ENCODE measurements at regions not wholly inside any gene's neighbourhood (a gene's known extent, or its start where the extent isn't known, plus 50 kb on each side); places are given as distances from the start of the nearest gene placed in this dataset.
"Not testable (repeated sequence)": the region's sequence is repeated elsewhere in the genome, so short reads cannot be mapped to it uniquely, and the experiment has no call there.

DNA sequence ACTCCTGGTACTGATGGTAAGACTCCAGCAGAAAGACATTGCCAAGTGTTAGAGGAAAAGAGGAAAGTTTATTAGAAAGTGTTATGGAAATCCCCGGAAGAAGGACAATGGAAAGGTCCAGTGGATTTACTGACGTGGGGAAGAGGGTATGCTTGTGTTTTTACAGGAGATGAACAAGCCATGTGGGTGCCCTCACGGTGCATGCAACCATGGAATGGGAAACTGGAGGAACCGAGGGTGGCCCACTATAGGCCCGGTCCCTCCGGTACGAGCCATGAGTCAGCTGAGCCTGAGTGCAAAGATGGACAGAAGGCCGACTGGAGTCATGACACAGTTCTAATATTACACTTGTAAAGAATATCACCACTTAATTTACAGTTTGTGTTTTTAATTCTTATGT, 123.3 kb upstream of the ZCCHC13 start:
- no peak for DNase-seq (ENCODE audit: low read depth in 2 of 2)

DNA sequence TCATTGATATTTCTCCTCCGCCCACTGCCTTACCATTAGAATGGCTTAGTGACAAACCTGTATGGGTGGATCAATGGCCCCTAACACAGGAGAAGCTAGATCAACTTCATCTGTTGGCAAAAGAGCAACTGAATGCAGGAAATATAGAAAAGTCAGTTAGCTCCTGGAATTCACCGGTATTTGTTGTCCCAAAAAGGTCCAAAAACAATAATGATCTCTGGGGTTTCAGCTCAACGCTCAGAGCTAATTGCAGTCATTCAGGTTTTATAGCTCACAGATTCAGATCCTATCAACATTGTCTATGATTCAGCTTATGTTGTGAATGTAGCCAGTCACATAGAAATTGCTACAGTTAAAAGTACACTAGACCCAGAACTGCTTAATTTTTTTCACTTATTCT, 124.0 kb upstream of the ZCCHC13 start:
- DNase-seq (ENCODE audit: low read depth in 2 of 2), result no peak

DNA sequence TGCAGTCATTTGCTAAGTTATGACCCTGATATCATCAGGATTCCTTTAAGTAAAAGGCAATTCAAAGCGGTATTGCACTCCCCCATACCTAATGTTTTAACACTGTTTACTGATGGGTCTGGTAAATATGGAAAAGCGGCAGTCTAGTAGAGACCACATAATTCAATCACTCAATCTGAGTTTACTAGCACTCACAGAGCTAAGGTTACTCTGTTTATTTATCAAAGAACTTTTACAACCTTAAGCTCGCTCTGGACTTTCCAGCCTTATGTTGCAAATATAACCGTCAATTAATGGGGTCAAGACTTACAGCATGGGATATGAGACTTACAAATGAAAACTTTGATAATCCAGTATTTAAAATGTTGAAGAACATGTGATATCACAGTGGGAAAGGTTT, 124.5 kb upstream of the ZCCHC13 start:
- no peak for DNase-seq (ENCODE audit: low read depth in 2 of 2)

DNA sequence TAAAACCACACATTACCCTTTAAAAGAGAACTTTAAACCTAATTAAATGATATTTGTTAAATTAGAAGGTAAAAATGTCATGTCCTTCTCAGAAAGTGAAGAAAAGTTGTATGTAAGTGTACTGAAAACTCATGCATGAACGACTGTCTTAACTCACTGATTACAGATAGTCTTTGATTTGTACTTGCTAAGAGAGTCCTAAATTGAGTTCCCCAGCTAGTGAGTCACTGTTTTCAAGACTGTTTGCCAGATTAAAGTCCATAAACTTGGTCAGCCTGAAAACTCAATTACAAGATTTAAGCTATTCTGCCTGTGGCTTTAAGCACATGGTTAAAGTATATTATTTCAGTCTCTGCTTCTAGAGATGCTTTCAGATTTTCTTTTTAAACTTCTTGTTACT, 124.9 kb upstream of the ZCCHC13 start:
- no peak for DNase-seq (ENCODE audit: low read depth in 2 of 2)

DNA sequence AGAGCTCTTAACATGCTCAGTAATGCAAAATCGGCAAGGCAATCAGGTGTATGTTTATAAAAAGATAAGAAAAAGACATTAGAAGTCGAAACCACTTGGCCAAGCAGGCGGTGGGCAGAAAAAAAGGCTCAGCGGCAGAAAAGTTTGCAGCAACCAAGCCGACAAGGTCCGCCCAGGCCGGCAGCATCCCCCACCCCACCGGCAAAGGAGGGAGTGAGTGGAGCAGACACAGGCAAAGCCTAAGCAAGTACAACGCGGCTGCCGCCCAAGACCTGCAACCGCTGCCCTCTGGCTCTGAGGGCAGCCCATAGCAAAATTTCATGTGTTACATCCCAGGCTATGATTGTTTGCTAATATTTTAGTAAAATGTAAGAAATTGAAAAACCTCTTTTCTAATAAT, 125.4 kb upstream of the ZCCHC13 start:
- no peak for DNase-seq (ENCODE audit: low read depth in 2 of 2)

DNA sequence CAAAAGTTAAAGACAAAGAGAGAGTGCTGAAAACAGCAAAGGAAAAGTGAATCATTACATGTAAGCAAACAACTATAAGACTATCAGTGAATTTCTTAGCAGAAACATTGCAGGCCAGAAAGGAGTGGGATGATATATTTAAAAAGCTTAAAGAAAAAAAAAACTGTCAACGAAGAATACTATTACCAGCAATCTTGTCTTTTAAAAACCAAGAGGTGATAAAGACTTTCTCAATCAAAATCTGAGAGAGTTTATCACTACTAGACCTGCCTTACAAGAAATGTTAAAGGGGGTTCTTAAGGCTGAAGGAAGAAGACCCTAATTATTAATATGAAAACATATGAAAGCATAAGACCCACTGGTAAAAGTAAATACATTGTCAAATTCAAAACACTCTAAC, 132.5 kb upstream of the ZCCHC13 start:
- no peak for DNase-seq (ENCODE audit: low read depth in 2 of 2)

DNA sequence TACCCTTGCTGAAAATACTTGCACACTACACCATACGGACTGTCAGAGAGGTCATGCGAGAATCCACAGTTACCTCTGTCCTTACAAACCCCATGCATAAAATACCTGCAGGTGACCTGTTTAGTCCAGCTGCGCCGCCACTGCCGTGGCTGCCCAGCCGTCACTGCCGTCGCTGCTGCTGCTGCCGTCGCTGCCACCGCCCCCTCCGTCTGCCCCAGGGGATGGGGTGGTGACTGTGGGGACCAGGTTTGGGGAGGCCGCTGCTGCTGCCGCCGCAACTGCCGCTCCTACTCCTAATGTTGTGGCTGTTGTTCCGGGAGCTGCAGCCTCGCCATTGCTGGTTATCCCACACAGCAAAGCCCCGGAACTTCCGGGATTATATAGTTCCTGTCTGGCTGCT, 141.8 kb upstream of the ZCCHC13 start:
- no peak for DNase-seq (ENCODE audit: low read depth in 2 of 2)

DNA sequence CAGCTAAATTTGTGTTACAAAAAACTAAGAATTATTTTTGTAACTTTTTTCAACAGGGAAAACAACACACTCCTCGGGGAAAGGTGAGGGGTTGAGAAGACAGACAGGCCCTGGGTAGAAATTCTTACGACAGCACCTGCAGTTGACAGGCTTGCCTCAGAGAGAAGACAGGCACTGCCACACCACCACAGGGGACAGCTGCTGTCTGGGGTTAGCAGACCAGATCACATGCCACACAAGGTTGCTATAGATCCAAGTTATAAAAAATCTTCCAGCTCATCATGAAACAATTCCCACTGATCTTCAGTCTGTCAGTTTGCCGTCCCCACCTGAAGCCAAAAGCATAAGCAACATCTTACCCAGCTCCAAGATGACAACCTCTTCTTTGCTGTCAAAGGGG, 143.2 kb upstream of the ZCCHC13 start:
- no peak for DNase-seq (ENCODE audit: low read depth in 2 of 2)

DNA sequence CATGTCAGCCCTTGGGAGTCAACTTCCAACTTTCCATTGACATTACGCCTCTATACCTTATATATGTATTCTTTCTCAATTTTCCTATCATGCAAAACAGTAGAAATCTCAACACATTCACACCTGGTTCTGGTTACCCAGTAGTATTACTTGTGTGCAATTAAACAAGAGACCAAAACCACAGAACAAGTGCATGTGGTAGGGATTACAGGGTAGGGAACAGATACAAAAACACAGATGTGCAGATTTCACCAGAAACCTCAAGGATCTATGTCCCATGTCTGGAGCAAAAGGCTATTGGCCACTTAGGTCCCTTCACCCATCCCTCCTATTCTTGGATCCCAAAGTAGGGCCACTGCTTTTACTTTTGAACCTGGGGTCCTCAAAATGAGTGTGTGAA, 143.6 kb upstream of the ZCCHC13 start:
- DNase-seq (ENCODE audit: low read depth in 2 of 2), result no peak

DNA sequence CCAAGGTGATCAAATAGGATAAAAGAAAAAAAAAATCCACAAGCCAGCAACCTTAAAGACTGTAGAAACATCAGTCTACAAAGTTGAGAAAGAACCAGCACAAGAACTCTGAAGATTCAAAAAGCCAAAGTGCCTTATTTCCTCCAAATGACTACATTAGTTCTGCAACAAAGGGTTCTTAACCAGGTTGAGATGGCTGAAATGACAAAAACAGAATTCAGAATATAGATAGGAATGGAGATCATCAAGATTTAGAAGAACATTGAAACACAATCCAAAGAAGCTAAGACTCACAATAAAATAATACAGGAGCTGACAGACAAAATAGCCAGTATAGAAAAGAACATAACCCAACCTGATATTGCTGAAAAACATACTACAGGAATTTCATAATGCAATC, 156.5 kb upstream of the ZCCHC13 start:
- DNase-seq (ENCODE audit: low read depth in 2 of 2), result no peak

DNA sequence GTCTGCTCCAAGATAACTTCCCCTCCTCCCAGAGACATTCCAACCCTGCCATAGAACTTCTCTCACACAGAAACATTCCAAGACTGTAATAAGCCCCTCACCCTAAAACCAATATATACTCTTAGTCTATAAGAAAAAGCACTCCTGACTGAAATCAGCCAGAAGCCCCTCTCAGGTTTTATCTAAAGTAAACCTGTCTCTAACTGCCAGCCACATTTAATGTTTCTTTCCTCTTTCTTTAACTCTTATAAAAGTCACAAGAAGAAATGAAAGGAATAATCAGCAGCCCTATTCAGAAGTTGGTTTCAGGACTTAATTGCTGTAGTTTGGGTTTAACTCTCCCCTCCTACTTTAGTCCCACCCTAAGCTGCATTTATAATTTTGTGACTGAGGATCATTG, 165.0 kb upstream of the ZCCHC13 start:
- DNase-seq (ENCODE audit: low read depth in 2 of 2), result no peak

DNA sequence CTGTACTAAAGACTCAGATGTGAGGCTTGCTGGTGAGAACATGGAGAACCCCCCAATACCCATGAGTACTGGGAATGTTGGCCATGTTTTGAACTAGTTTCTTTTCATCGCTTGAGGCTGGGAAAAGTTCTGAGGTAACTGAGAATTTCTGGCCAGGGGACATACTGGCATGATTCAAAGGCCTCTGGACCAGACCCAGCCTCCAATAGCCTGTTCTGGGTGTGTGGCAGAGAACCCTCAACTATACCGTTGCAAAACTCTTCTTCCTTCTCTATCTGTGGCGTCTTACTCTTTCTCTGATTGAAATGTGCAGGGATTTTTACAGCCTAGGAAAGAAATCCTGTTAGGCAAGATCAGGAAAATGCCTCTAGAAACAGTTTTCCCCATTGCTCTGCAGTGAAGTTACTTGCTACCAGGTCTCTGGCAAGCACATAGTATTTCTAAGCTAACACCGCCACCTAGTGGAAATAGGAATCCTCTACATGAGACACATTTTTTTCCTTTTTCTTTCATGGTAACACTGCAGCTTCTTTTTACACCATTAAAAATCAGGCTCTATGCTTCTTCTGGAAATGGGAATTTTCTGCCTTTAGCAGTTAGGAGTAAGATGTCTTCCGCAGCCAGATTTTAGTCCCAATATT, 170.7 kb upstream of the ZCCHC13 start:
- no peak for DNase-seq (ENCODE audit: low read depth in 2 of 2)

DNA sequence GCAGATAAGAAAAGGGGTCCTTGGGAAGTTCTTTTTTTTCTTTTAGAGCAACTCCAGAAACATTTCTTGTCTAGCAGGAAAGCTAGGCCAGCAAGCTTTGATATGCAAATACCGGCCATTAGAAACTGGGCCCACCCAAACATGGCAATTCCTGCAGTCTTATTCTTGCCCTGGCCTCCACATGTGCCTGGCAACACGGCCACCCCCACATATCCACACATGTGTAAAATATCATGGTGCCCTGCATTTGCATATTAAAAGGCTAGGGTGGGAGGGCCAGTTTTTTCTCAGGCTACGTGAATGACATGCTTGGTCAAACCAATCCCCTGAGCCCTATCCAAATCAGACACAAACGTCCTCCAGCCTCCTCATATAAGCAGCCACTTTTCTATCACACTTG, 171.7 kb upstream of the ZCCHC13 start:
- no peak for DNase-seq (ENCODE audit: low read depth in 2 of 2)

DNA sequence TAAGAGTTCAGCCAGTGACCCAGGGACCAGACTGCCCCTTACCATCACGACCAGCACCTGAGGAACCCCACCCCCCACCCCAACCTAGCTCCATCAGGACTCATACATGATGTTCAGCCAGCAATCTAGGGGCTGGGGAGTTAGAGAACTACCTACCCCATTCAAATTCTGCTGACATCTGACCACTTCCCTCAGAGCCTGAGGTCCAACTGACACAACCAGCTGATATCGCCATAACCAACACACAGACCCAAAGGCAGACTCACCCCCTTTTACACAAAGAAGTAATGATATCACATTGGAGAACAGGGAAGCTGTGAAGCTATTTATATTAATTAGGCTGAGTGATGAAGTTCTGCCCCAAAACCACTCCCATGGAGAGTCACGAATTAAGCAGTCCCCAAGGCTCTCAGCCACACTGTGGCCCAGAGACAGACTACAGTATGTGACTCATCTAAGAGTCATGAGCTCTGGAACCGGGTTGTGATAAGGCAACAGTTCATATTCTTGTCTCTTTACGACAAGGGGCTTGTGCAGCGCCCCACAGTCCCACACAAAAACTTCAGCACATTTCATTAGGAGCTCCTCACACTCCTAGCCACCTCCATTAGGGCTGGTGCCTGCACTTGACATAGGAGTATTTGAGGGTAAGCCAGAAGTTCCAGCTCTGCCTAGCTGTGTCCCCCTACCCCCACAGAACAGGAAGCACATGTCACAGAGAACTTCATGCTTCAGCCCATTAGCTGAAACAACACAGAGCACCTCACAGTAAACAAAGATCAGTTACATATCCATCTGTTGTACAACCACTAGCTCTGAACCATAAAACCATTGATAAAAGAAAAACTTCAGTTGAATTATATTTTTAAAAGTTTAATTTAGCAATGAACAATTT, 184.7 kb upstream of the ZCCHC13 start:
- no peak for DNase-seq (ENCODE audit: low read depth in 2 of 2)

DNA sequence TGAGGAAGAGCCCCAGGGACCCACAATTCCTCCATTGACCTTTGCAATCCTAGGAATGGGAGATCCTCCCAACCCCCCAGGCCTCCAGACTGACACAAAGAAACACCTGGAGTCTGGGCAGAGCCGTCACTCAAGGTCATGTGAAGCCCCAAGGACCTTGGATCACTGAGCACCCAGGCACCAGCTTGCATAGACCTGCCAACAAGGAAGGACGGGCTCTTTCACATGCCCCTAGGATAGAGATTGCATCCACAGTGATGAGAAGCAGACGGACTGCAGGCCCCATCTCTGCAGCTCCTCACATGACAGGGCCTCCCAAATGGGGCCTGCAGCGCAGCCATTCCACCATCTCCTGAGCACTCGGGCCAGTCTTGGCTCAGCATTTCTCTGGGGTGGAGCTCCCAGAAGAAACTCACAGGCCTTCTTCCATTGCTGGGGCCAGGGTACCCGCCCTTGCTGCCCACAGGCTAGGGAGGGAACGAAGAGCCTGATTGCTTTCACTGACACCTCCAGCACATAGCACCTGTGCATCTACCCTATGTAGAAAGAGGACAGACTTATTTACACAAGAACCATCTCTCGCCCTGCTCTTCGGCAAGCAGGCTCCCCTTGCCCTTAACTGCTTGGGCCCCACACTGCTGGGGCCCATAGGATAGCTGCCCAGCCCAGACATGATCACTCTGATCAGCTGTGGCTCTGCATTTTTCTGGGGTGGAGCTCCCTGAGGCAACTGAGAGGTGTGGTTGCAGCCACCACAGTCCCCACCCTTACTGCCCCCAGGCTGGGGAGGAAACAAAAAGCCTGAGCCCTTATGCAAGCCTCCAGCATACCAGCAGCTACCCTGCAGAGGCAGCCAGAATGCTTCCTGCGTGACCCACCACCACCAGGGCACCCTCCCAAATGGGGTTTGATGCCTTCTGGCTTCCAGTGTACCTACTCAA, 185.7 kb upstream of the ZCCHC13 start:
- no peak for DNase-seq (ENCODE audit: low read depth in 2 of 2)

DNA sequence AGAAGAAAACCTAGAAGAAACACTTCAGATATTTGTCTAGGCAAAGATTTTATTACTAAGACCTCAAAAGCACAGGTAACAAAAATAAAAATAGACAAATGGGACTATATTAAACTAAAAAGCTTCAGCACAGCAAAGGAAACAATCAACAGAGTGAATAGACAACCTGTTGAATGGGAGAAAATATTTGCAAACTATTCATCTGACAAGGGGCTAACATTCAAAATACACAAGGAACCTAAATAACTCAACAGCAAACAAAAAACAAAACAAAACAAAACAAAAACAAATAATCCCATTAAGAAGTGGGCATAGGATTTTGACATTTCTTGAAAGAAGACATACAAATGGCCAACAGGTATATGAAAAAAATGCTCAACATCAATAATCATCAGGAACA, 192.7 kb upstream of the ZCCHC13 start:
- no peak for DNase-seq (ENCODE audit: low read depth in 2 of 2)

DNA sequence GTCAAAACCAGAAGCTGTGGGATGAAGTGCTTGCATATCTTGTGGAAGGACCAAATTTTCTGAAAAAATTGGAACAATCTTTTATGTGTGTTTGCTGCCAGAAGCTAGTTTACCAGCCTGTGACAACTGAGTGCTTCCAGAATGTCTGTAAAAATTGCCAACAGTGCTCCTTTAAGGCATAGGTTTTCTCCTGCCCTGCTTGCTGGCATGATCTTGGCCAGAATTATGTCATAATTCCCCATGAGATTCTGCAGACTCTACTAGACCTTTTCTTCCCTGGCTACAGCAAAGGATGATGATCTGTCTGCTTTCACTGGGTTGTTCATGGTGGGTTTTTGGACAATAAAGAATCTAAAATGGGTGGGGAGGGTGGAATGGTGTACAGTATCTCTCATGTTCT, 196.3 kb upstream of the ZCCHC13 start:
- no peak for DNase-seq (ENCODE audit: low read depth in 2 of 2)

DNA sequence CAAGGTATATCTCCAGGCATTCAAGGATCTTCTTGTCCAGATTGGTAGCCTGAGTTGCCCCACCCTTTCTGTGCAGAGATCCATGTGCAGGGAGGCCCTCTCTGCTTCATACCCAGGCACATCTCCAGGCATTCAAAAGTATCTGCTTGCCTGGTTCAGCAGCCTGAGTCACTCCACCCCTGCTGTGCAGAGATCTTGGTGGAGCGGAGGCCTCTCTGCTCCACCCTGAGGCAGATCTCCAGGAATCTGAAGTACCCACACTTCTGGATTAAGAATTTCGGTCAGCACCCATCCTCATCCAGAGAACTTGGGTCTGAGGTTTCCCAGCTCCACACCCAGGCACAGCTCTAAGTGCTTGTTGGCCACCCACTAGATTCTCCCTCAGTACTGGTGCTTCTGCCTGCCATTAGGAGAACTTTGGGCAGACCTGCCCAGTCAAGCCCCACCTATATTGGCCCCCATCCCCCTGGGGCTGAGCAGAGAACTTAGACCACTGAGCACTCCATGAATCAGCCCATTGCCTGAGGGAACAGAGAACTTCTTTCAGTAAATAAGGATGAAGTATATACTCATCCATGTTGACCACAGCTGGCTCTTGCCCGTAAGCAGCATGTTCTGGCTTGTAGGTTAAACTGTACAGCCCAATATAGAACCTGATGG, 199.5 kb upstream of the ZCCHC13 start:
- DNase-seq (ENCODE audit: low read depth in 2 of 2), result no peak

DNA sequence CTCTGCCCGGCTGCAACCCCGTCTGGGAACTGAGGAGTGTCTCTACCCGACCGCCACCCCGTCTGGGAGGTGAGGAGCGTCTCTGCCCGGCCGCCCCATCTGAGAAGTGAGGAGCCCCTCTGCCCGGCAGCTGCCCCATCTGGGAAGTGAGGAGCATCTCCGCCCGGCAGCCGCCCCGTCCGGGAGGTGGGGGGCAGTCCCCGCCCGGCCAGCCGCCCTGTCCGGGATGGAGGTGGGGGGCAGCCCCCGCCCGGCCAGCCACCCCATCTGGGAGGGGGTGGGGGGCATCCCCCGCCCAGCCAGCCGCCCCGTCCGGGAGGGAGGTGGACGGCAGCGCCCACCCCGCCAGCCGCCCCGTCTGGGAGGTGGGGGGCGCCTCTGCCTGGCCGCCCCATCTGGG, 205.6 kb upstream of the ZCCHC13 start:
- DNase-seq (ENCODE audit: low read depth in 2 of 2), result not testable (repeated sequence)

DNA sequence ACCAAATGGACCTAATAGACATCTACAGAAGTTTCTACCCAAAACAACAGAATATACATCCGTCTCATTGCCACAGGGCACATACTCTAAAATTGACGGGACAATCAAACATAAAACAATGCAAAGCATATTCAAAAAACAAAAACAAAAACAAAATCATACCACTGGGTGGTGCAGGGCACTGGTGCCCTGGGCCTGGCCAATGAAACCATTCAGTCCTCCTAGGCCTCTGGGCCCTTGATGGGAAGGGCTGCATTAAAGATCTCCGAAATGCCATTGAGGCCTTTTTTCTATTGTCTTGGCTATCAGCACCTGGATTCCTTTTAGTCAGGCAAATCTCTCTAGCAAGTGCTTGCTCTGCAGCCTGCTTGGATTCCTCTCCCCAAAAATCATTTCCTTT, 213.9 kb upstream of the ZCCHC13 start:
- DNase-seq (ENCODE audit: low read depth in 2 of 2), result no peak

DNA sequence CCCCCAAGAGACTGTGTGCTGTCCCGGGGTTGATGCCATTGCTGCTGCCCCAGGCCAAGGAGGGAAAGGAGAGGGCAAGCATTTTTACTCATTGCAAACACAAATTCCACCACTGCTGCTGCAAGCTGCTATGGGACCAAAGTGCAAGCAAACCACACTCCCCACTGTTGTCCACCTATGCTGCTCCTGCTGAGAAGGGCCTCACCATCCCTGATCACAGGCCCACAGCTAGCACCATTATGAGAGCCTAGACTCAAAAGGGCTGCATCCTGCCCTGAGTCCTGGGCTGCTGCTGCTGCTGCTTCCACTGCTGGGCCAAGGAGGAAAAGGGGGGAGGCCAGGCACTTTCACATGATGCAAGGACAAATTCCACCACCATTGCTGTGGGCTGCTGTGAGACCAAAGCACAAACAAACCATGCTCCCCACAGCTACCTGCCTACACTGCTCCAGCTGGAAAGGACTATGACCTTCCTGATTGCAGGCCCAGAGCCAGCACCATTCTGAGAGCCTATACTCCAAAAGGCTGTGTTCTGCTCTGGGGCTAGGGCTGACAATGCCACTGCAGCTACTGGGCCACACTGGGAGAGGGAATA, 218.2 kb upstream of the ZCCHC13 start:
- DNase-seq (ENCODE audit: low read depth in 2 of 2), result no peak

Data from stimulated activated CD8-positive, alpha-beta memory T cell treated with anti-CD3 and anti-CD28 coated beads, Interleukin-15, amount 100 ng/mL, for 48 hours (primary cell).